ENCODE measurements at regions not wholly inside any gene's neighbourhood (a gene's known extent, or its start where the extent isn't known, plus 50 kb on each side); places are given as distances from the start of the nearest gene placed in this dataset.

DNA sequence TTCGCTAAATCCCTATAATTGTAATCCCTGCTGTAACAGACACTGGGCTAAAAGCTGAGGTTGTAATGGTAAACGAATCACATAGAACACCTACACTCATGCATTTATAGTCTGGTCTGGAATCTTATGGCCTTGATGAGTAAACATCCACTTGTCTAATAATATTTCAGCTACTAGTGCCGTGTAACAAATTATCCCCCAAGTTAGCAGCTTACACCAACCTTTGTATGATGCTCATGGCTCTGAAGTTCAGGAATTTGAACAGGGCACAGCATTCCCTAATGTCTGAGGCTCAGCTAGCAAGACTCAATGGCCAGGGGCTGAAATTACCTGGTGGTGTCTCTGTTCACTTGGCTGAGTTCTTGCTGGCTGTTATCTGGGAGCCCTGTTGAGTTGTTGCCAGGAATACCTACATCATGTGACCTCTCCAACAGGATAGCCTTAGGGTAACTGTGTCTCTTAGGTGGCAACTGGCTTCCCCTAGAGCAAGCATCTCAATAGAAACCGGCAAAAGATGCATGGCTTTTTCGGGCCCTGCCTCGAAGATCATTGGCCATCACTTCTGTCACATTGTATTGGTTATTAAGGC, 100.9 kb upstream of the TMEM170B start (continued):
- TF ChIP-seq, protein P1, sequence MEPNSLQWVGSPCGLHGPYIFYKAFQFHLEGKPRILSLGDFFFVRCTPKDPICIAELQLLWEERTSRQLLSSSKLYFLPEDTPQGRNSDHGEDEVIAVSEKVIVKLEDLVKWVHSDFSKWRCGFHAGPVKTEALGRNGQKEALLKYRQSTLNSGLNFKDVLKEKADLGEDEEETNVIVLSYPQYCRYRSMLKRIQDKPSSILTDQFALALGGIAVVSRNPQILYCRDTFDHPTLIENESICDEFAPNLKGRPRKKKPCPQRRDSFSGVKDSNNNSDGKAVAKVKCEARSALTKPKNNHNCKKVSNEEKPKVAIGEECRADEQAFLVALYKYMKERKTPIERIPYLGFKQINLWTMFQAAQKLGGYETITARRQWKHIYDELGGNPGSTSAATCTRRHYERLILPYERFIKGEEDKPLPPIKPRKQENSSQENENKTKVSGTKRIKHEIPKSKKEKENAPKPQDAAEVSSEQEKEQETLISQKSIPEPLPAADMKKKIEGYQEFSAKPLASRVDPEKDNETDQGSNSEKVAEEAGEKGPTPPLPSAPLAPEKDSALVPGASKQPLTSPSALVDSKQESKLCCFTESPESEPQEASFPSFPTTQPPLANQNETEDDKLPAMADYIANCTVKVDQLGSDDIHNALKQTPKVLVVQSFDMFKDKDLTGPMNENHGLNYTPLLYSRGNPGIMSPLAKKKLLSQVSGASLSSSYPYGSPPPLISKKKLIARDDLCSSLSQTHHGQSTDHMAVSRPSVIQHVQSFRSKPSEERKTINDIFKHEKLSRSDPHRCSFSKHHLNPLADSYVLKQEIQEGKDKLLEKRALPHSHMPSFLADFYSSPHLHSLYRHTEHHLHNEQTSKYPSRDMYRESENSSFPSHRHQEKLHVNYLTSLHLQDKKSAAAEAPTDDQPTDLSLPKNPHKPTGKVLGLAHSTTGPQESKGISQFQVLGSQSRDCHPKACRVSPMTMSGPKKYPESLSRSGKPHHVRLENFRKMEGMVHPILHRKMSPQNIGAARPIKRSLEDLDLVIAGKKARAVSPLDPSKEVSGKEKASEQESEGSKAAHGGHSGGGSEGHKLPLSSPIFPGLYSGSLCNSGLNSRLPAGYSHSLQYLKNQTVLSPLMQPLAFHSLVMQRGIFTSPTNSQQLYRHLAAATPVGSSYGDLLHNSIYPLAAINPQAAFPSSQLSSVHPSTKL (CRISPR knock-in tag; IDR thresholded peaks at IDR 0.05), result no peak

DNA sequence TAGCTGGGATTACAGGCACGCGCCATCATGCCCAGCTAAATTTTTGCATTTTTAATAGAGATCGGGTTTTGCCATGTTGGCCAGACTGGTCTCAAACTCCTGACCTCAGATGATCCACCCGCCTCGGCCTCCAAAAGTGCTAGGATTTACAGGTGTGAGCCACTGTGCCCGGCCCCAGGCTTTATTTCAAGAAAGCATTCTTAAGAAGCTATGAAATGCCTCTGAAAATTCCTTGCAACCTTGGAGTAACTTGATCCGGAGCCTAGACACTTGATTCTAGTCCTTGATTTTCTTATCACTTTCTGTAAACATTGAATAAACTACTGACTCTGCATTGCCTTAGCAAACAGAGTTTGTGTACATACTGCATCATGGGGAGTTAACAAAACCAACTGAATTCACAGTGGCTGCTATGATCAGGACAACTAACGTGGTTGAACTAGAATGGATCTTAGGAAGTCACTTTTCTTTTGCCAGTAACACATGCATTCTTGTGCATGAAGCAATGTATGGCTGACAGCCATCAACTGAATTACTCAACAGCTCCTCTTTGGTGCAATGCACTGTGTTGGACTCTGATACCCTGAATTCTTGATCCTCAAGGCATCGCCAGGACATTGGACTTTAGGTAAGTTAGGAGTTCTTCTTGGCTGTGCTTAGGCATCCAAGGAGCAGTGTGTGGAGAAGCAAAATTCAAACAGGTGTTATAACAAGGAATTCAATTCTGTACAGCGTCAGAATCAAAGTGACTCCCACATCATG, 102.8 kb upstream of the TMEM170B start:
- H3K9me3 ChIP-seq (ENCODE audit: low read length), result no peaks in the 10 kb centered on the region
- peak; percentile 95 for ATAC-seq
- H3K4me3 ChIP-seq (replicated peaks in 1 of 3; ENCODE audit: insufficient read depth in 1 of 3, low read depth in 2 of 3, low read length in 3 of 3), result peak overlapping the region in 1 of 3 experiments; percentile 16; a peak in 1 of 6 replicates
- peak overlapping the region; percentile 27; the same call in 1 of the 2 replicates for H3K9ac ChIP-seq (ENCODE audit: insufficient read depth, low read depth, low read length)
- no peaks in the 10 kb centered on the region for H3K27me3 ChIP-seq (ENCODE audit: control insufficient read depth in 1 of 2, insufficient read depth in 2 of 2, low read length in 2 of 2)
- in situ Hi-C loops (cut with HindIII; ENCODE audit: extremely low pct_ligation_motif_present, low pct_unique_long_range_greater_than_20kb) (no loop called here), intact Hi-C loops (cut with micrococcal nuclease; ENCODE audit: unreplicated experiment) (loop anchor here (1.0 to 5.0 kb wide), 5 partner anchors 36 to 217 kb away; no protein-coding TSS in a partner anchor)
- DNase-seq (ENCODE audit: low spot score), result peak; percentile 100
- ChIA-PET POLR2A (interaction anchor here (0.7 to 2.3 kb wide), 7 partner anchors 9 to 232 kb away, joined by 3 to 12 read pairs (median 4); partner anchors contain the start of gene NEDD9), CTCF (ENCODE audit: low intra/inter-chr PET ratio, low total read pairs) (no interaction called here)
- peak overlapping the region; percentile 69 for H3K27ac ChIP-seq (ENCODE audit: extremely low read length, insufficient read depth, low read length)
- peak; percentile 93 for FAIRE-seq
- peaks cover 78% of the 10 kb centered on the region for H3K4me1 ChIP-seq (ENCODE audit: insufficient read depth, low read length)
- no peaks in the 10 kb centered on the region for H3K36me3 ChIP-seq (replicated peaks in 1 of 2; ENCODE audit: control insufficient read depth in 1 of 2, insufficient read depth in 2 of 2, low read length in 2 of 2)
- no peak overlapping the region for H2AFZ ChIP-seq (ENCODE audit: low read length)
- no TSS peak for BruUV-seq (replicated peaks)
- 32% methylated on average over 10 of the region's 10 CpGs for WGBS (ENCODE audit: low lambda C conversion rate)
- H4K20me1 ChIP-seq (ENCODE audit: insufficient read depth, low read length), result no peaks in the 10 kb centered on the region
- H3K79me2 ChIP-seq (ENCODE audit: insufficient read depth, low read length), result no peaks in the 10 kb centered on the region
- H3K4me2 ChIP-seq (ENCODE audit: low read depth, low read length), result peak overlapping the region; percentile 60
- TF ChIP-seq FOXK1 (CRISPR knock-in tag; IDR thresholded peaks at IDR 0.05; ENCODE audit: borderline replicate concordance, low read depth), result peak; percentile 93; the same call in 1 of the 2 replicates
- TF ChIP-seq, protein P2, sequence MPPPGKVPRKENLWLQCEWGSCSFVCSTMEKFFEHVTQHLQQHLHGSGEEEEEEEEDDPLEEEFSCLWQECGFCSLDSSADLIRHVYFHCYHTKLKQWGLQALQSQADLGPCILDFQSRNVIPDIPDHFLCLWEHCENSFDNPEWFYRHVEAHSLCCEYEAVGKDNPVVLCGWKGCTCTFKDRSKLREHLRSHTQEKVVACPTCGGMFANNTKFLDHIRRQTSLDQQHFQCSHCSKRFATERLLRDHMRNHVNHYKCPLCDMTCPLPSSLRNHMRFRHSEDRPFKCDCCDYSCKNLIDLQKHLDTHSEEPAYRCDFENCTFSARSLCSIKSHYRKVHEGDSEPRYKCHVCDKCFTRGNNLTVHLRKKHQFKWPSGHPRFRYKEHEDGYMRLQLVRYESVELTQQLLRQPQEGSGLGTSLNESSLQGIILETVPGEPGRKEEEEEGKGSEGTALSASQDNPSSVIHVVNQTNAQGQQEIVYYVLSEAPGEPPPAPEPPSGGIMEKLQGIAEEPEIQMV (CRISPR knock-in tag; IDR thresholded peaks at IDR 0.05; ENCODE audit: low read depth), result peak; percentile 84; the same call in 1 of the 2 replicates
- peak; percentile 55 for TF ChIP-seq ZFX (CRISPR knock-in tag; IDR thresholded peaks at IDR 0.05; ENCODE audit: low read depth)
- TF ChIP-seq AGO1 (IDR thresholded peaks at IDR 0.05; ENCODE audit: low read depth, low read length, poor library complexity, severe bottlenecking), result no peak
- TF ChIP-seq, protein P3, sequence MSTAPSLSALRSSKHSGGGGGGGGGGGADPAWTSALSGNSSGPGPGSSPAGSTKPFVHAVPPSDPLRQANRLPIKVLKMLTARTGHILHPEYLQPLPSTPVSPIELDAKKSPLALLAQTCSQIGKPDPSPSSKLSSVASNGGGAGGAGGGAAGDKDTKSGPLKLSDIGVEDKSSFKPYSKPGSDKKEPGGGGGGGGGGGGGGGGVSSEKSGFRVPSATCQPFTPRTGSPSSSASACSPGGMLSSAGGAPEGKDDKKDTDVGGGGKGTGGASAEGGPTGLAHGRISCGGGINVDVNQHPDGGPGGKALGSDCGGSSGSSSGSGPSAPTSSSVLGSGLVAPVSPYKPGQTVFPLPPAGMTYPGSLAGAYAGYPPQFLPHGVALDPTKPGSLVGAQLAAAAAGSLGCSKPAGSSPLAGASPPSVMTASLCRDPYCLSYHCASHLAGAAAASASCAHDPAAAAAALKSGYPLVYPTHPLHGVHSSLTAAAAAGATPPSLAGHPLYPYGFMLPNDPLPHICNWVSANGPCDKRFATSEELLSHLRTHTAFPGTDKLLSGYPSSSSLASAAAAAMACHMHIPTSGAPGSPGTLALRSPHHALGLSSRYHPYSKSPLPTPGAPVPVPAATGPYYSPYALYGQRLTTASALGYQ (CRISPR knock-in tag; IDR thresholded peaks at IDR 0.05), result 0 out of 2 replicates have a peak, but pooled peaks have one; percentile 56
- TF ChIP-seq MAZ (IDR thresholded peaks at IDR 0.05; ENCODE audit: borderline replicate concordance, low read depth, low read length), result no peak
- TF ChIP-seq MAZ (CRISPR knock-in tag; IDR thresholded peaks at IDR 0.05; ENCODE audit: low read depth), result 0 out of 2 replicates have a peak, but pooled peaks have one; percentile 54
- TF ChIP-seq ATRX (CRISPR knock-in tag; IDR thresholded peaks at IDR 0.05; ENCODE audit: borderline replicate concordance), result no peak
- peak; percentile 94 for TF ChIP-seq ZFP1 (CRISPR knock-in tag; IDR thresholded peaks at IDR 0.05)
- TF ChIP-seq SCMH1 (CRISPR knock-in tag; IDR thresholded peaks at IDR 0.05; ENCODE audit: borderline replicate concordance), result no peak

Data from HepG2 (cell line).